Epithelial cell of esophagus (primary cell): ENCODE measurements at regions not wholly inside any gene's neighbourhood (a gene's known extent, or its start where the extent isn't known, plus 50 kb on each side); places are given as distances from the start of the nearest gene placed in this dataset.

ENCODE experiments used
- DNase-seq: peaks from one replicate; pipeline ENCODE4 v3.0.0; 2010; ENCODE audit warnings: low read depth
- H3K4me3 ChIP-seq: 2 replicates; pipeline ENCODE4 v1.5.1; 2011; ENCODE audit warnings: mild to moderate bottlenecking, low read length, control low read depth
- CTCF ChIP-seq: IDR thresholded peaks from 2 replicates; pipeline ENCODE4 v1.5.1; 2011; ENCODE audit warnings: low read depth, mild to moderate bottlenecking, low read length, control low read depth, inconsistent platforms; ENCODE audit not compliant: insufficient read depth; ENCODE audit errors: missing control alignments

- no peak for TF ChIP-seq CTCF
- no peak for DNase-seq
- no peak overlapping the region for H3K4me3 ChIP-seq
Measured at GRCh38 chr2:236818281-236819045, 248.8 kb downstream of the ACKR3 start.

GRCh38 chr2:236819275-236820002, 249.8 kb downstream of the ACKR3 start:
- no peak for TF ChIP-seq CTCF
- DNase-seq, result no peak

GRCh38 chr2:236820763-236821344, 251.2 kb downstream of the ACKR3 start:
- no peak for TF ChIP-seq CTCF
- DNase-seq, result no peak
- no peak overlapping the region for H3K4me3 ChIP-seq

More at GRCh38 chr2:236819275-236820002, 249.8 kb downstream of the ACKR3 start:
- no peak overlapping the region for H3K4me3 ChIP-seq

GRCh38 chr2:236823041-236823629, 253.5 kb downstream of the ACKR3 start:
- TF ChIP-seq CTCF, result no peak
- no peak for DNase-seq
- H3K4me3 ChIP-seq, result no peak overlapping the region

- no peak overlapping the region for H3K4me3 ChIP-seq
- DNase-seq, result peak; percentile 81
- TF ChIP-seq CTCF, result no peak
Measured at GRCh38 chr2:236823963-236824362, 254.3 kb downstream of the ACKR3 start.

- TF ChIP-seq CTCF, result no peak
- peak; percentile 26 for DNase-seq
- no peak overlapping the region for H3K4me3 ChIP-seq
Measured at GRCh38 chr2:236824836-236825235, 255.2 kb downstream of the ACKR3 start.
